ENCODE measurements at regions not wholly inside any gene's neighbourhood (a gene's known extent, or its start where the extent isn't known, plus 50 kb on each side); places are given as distances from the start of the nearest gene placed in this dataset.

GRCh38 chr18:68500556-68500955 is 214.4 kb downstream of the TMX3 start:
- TF ChIP-seq CTCF (conservative IDR thresholded peaks at IDR 0.05 in 1 of 2, IDR thresholded peaks at IDR 0.05 in 1 of 2; ENCODE audit: extremely low read depth in 1 of 2, insufficient read depth in 1 of 2, low read depth in 1 of 2, low read length in 2 of 2) (no peak), EZH2 (IDR thresholded peaks at IDR 0.05; ENCODE audit: borderline replicate concordance, low read length) (no peak)

All from mammary epithelial cell (primary cell).